HepG2 (cell line): ENCODE measurements at regions not wholly inside any gene's neighbourhood (a gene's known extent, or its start where the extent isn't known, plus 50 kb on each side); places are given as distances from the start of the nearest gene placed in this dataset.

Experiments
- ATAC-seq: fragments of 200-7000 bp; cut with Tn5 transposase; 3 replicates; pipeline ENCODE4 v1.9.1; 2020; ENCODE audit warnings: mild to moderate bottlenecking, moderate library complexity
- BruUV-seq: library from RNA; stranded (reverse); fragments of 400-500 nt; replicated peaks from 2 replicates; lab custom pipeline; 2021; lab: Mats Ljungman, UMichigan
- CTCF ChIA-PET: fragments of 300-600 bp; formaldehyde crosslinking; extraction: SDS; loops from one replicate; lab custom pipeline; 2021; ENCODE audit warnings: low total read pairs, inconsistent platforms, low intra/inter-chr PET ratio; lab: Yijun Ruan, JAX
- POLR2A ChIA-PET: fragments of 350-600 bp; sonication (Branson Sonifier 250); formaldehyde crosslinking; loops from one replicate; lab custom pipeline; 2020; ENCODE audit warnings: antibody characterized with exemption, inconsistent platforms; lab: Yijun Ruan, JAX
- DNase-seq: peaks from one replicate; pipeline ENCODE4 v3.0.0-alpha.2; 2015; ENCODE audit warnings: low spot score
- FAIRE-seq: peaks from 3 replicates; lab custom pipeline; 2011; peaks lifted over from hg19 to GRCh38; lab: Jason Lieb, UNC
- H2AFZ ChIP-seq: one replicate; pipeline ENCODE4 v1.6.1; 2011; ENCODE audit warnings: low read length, inconsistent platforms
- H3K27ac ChIP-seq: fragments of 300-600 bp; 3 replicates; pipeline ENCODE4 v1.8.0; 2011; ENCODE audit warnings: mixed run types, mild to moderate bottlenecking, mixed read lengths, low read length, inconsistent platforms; ENCODE audit not compliant: insufficient read depth; ENCODE audit errors: extremely low read length
- H3K27me3 ChIP-seq, 2 experiments: fragments of 200-600 bp in 1 of 2; 2 replicates in 1 of 2; 3 replicates in 1 of 2; pipeline versions ENCODE4 v1.6.0 to v1.8.0; 2011; ENCODE audit warnings: low read length in 2 of 2, mild to moderate bottlenecking in 2 of 2, moderate library complexity in 2 of 2, inconsistent platforms in 1 of 2; ENCODE audit not compliant: insufficient read depth in 2 of 2, control insufficient read depth in 1 of 2
- H3K36me3 ChIP-seq, 2 experiments: fragments of 200-600 bp in 1 of 2; replicated peaks in 1 of 2; 2 replicates in 1 of 2; 3 replicates in 1 of 2; pipeline versions ENCODE4 v1.5.1 to v1.8.0; 2011; ENCODE audit warnings: low read length in 2 of 2, inconsistent platforms in 1 of 2; ENCODE audit not compliant: insufficient read depth in 2 of 2, control insufficient read depth in 1 of 2
- H3K4me1 ChIP-seq: 2 replicates; pipeline ENCODE4 v1.5.1; 2012; ENCODE audit warnings: low read length, inconsistent platforms; ENCODE audit not compliant: insufficient read depth
- H3K4me2 ChIP-seq: 2 replicates; pipeline ENCODE4 v1.6.0; 2011; ENCODE audit warnings: low read depth, low read length, inconsistent platforms
- H3K4me3 ChIP-seq, 3 experiments: fragments of 200-600 bp in 1 of 3; sonication (generic), shearing (Covaris generic) in 1 of 3; replicated peaks in 1 of 3; 2 replicates each; pipeline ENCODE4 v1.5.1; 2011 to 2016; ENCODE audit warnings: low read length in 3 of 3, inconsistent platforms in 2 of 3, low read depth in 2 of 3, mild to moderate bottlenecking in 2 of 3, control low read depth in 1 of 3, mixed read lengths in 1 of 3; ENCODE audit not compliant: insufficient read depth in 1 of 3
- H3K79me2 ChIP-seq: one replicate; pipeline ENCODE4 v1.6.1; 2011; ENCODE audit warnings: low read length, inconsistent platforms; ENCODE audit not compliant: insufficient read depth
- H3K9ac ChIP-seq: 2 replicates; pipeline ENCODE4 v1.6.0; 2011; ENCODE audit warnings: mild to moderate bottlenecking, low read depth, low read length, inconsistent platforms; ENCODE audit not compliant: insufficient read depth
- H3K9me3 ChIP-seq: 2 replicates; pipeline ENCODE4 v1.5.1; 2012; ENCODE audit warnings: mild to moderate bottlenecking, low read length
- H4K20me1 ChIP-seq: 2 replicates; pipeline ENCODE4 v1.6.0; 2011; ENCODE audit warnings: inconsistent platforms, mild to moderate bottlenecking, low read length, moderate library complexity; ENCODE audit not compliant: insufficient read depth
- KDM2A ChIP-seq: sonication (generic); formaldehyde crosslinking; IDR thresholded peaks from 2 replicates; pipeline ENCODE4 v1.4.0; 2020; ENCODE audit warnings: low read depth, missing genetic modification reagents, borderline replicate concordance
- SNAI1 ChIP-seq: sonication (generic); formaldehyde crosslinking; IDR thresholded peaks from 2 replicates; pipeline ENCODE4 v1.5.0; 2020; ENCODE audit warnings: mild to moderate bottlenecking, missing genetic modification reagents, borderline replicate concordance
- ZNF326 ChIP-seq: sonication (generic); formaldehyde crosslinking; IDR thresholded peaks from 2 replicates; pipeline ENCODE4 v1.4.0; 2020; ENCODE audit warnings: missing genetic modification reagents, borderline replicate concordance
- WGBS: methylation state at CpG from one replicate; pipeline ENCODE4 v1.1.6; 2017; ENCODE audit warnings: low lambda C conversion rate; 5-methylcytosine and 5-hydroxymethylcytosine counted together
- in situ Hi-C: cut with HindIII; loops from 2 replicates; pipeline ENCODE4 v1.10.0; 2017; ENCODE audit warnings: low pct_unique_long_range_greater_than_20kb; ENCODE audit not compliant: extremely low pct_ligation_motif_present
- intact Hi-C: fragments of 100-400 bp; cut with micrococcal nuclease; formaldehyde crosslinking; loops from one replicate; pipeline ENCODE4 v1.10.0; 2022; ENCODE audit not compliant: unreplicated experiment

DNA sequence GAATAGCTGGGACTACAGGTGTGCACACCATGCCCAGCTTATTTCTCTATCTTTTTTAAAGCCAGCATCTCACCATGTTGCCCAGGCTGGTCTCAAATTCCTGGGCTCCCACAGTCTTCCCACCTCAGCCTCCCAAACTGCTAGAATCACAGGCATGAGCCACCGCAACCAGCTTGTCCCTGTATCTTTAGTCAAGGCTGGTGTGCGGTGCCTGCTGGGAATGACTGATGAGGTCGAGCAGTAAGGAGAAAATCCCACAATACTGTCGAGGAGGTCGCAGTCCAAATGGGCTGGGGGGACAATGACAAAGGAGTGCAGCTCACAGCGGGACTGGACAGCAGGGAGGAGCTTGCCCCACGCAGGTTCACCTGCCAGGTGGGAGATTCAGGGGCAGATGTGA is 50.2 kb upstream of the CALN1 start:
- in situ Hi-C loops (no loop called here), intact Hi-C loops (no loop called here)
- Histone ChIP-seq H3K4me3 (no peak overlapping the region), H3K9ac (no peak overlapping the region), H2AFZ (no peak overlapping the region), H3K79me2 (no peaks in the 10 kb centered on the region), H3K27ac (no peak overlapping the region), H3K9me3 (no peaks in the 10 kb centered on the region), H3K4me1 (no peaks in the 10 kb centered on the region), H4K20me1 (no peaks in the 10 kb centered on the region), H3K27me3 (no peaks in the 10 kb centered on the region), H3K36me3 (no peaks in the 10 kb centered on the region), H3K4me2 (no peak overlapping the region)
- no peak for ATAC-seq
- no TSS peak for BruUV-seq
- no peak for FAIRE-seq
- 33% methylated on average over 3 of the region's 7 CpGs for WGBS
- POLR2A ChIA-PET: no interaction called here
- DNase-seq: no peak
- TF ChIP-seq KDM2A: no peak
- TF ChIP-seq ZNF326: no peak
- no peak for TF ChIP-seq SNAI1 (CRISPR knock-in tag)
- CTCF ChIA-PET: no interaction called here
